Hippocampal formation (tissue), 2 donors: ENCODE measurements at regions not wholly inside any gene's neighbourhood (a gene's known extent, or its start where the extent isn't known, plus 50 kb on each side); places are given as distances from the start of the nearest gene placed in this dataset.
"Not testable (repeated sequence)": the region's sequence is repeated elsewhere in the genome, so short reads cannot be mapped to it uniquely, and the experiment has no call there.

Source experiments
- DNase-seq, 2 donors: peaks; one replicate each; lab custom pipeline; 2025; lab: John Stamatoyannopoulos, UW

DNA sequence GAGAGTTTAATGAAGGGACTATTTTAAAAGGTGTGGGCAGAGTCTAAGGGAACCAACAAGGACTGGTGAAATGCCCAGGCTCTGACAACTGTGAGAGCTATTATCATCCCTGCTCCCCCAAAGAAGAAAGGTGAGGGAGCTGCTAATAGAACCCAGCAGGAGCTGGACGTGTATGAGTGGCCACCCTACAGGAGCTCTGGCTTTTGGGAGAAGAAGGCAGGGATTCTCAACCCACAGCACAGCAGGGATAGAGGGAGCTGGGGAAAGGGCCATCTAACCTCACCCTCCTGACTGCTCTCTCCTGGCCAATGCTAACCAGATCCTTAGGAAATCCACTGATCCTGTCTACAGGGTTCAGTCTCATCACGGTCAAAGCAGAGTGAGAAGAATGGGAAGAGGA is 57.1 kb downstream of the GRIN2B start:
- no peak for DNase-seq

DNA sequence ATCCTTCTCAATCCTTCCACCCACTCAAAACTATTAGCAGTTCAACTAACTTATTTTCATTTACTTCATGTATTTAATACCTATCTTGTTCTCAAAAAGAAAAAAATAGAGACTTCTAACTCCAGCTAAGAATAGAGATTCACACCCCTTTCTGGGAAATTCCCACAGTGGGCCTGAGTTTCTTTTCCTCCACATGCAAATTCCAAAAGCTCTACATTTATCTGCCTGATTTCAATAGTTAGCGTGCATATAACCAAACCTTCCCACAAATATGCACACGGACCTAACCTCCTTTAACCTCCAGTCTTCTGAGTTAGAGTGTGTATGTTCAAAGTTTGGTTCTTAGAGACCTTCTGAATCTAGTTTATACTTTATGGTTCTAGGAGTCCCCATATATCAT is 62.5 kb downstream of the GRIN2B start:
- no peak for DNase-seq

DNA sequence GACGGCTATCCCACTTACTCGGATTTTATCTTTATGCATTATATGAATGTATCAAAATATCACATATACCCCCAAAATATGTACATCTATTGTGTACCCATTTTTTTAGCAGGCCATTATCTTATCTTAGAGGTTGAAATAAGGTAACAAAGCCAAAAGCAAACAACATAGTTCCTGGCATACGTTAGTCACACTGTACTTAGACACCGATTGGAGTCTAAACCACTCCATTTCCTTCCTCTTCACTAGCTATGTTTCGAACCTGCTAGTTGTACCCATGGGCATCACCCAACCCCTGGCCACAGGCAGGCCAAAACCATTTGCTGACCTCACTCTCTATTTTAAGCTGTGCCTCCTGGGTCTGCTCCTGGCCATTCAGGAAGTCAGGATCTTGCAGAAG is 66.3 kb downstream of the GRIN2B start:
- no peak for DNase-seq

DNA sequence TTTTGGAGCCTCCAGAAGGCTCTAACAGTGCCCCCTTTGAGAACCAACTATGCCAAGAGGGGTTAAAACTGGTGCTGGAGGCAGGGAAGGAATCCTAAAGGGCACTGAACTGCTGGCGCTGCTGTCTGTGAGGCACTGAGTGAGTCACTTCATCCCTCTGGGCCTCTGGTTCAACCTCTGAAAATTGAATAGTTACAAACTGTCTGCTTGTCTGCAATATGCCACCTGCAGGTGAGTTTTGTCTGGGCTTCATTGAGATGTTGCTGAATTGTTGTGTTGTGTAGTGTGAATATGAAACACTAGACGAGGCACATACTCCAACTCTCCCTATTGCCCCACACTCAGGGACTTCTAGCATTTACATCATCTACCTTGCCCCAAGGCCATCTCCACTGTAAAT is 68.0 kb downstream of the GRIN2B start:
- DNase-seq, result no peak

DNA sequence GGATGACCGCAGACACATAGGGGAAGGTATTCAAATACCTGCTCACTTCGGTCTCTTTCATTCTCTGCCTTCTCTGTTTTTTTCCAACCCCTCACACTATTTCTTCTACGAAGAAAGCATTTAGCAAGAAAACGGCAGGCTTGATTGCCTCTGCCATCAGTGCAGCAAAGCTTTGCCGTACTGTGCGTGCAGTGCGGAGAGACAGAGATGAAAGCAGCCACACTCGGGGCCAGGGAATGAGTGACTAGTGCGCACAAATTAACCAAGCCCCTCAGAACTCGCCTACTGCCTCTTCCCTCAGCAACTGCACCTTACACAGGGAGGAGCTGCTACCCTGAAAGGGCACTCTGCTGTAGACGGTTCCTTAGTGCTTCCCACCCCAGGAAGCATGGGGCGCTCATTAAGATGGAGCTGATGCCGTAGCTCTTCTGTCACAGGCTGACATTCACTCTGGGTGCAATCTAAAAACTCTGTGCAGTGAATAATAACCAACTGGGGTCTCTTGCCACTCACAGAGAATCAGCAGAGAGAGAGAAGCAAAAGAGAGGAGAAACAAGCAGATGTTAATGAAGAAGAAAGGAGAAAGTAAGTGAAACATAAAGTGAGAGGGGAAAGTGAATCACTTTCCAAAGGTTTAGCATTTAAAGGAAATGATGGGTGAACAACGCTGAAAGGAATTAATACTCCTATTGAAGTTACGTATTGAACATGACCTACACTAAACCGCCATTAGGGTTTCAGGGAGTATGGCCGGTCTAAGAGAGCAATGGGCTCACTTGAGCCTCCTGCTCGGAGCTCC is 69.4 kb downstream of the GRIN2B start:
- DNase-seq, result no peak

DNA sequence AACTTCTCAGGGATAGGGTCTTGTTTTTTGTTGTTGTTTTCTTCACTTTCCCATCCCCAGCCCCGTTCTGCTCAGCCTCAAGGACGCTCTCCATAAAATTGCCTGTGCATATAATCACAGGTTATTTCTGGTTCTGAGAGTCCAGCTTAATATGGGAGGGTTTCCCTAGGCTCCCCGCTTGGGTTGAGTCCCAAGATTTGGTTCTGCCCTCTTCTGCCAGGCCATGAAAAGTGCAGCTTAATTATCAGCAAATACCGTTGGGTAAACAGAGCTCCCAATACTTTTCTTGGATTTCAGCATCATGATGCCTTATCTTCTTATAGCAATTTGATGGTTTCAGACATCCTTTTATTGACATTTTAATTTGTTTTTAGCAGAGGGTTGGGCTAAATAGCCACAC is 75.6 kb downstream of the GRIN2B start:
- no peak for DNase-seq

DNA sequence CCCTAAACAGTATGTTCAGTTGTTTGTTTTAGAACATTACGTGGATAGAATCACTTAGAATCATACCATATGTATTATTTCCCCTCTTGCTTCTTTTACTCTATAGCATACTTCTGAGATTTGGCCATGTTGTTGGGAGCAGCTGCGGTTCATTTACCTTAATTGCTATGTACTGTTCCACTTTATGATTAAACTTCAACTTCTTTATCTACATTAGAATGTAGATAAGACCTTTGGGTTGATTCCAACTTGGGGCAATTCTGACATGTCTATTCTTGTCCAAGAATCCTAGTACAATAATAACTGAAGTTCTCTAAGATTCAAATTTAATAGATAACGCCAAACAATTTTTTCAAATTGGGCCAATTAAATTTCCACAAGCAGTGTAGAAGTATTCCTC is 80.7 kb downstream of the GRIN2B start:
- no peak for DNase-seq

DNA sequence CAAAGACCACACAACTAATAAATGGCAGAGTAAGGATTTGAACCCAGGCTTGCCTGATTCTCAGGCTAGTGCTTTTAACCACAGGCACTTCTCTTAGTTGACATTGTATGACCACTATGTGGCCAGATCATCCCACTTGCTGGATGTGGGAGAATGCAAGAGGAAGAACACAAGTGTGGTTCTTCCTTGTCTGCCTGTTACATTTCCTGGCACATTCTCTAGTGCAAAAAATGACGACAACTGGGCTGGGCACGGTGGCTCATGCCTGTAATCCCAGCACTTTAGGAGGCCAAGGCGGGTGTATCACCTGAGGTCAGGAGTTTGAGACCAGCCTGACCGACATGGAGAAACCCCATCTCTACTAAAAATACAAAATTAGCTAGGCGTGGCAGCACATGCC is 83.0 kb downstream of the GRIN2B start:
- not testable (repeated sequence) for DNase-seq

DNA sequence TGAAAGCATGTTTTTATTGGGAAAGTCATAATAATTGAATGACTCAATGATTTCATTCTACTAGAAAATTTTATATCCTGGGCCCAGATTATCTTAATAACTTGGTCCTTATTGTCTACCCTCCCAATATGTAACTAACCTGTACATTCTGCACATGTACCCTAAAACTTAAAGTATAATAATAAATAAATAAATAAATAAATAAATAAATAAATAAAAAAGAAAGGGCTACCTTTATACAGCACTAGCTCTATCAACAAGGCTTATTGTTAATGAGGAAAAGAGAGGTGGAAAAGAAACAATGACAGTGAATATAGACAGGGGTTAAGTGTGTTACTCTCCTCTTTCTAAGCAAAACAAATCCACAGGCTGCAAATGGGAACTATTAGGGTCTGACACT is 83.6 kb downstream of the GRIN2B start:
- DNase-seq, result no peak

DNA sequence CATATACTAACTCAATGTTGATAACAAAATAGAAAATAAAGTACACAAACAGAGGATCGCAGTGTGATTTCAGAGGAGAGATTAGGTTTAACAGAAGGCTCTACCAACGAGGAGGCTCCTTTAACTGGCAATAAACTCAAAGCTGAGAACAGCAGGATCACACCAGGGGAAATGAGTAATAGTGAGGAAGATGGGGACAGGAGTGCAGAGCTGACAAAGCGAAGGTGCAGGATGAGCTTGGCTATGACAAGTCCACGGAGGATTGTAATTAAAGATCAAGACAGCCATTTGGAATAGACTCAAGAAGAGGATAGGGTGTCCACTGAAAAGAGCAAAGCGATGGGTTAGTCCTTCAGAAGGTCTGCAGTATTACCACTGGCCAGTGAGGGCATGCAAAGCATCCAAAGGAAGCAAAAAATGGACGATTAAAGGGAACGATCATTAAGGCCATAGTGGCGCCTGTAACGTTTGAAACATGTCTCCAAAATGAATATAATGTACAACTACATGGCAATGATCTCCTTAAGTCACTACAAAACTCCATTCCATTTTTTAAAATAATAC is 85.3 kb downstream of the GRIN2B start:
- no peak for DNase-seq

DNA sequence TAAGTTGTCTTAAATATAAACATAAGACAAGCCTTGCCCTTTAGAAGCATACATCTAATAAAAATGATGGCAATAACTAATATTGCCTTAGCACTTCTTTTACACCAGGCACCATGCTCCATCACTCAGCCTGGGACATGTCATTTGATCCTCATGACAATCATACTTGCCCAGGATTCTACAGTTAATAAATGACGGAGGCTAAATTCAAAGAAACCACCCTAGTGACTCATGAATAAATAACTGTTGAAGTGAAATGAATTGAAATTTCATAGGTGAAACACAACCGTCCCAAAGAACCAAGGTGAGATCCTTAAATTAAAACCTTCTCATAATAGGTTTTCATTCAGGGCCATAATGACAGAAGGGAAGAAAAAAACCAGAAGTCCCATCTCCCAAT is 89.5 kb downstream of the GRIN2B start:
- DNase-seq, result no peak

DNA sequence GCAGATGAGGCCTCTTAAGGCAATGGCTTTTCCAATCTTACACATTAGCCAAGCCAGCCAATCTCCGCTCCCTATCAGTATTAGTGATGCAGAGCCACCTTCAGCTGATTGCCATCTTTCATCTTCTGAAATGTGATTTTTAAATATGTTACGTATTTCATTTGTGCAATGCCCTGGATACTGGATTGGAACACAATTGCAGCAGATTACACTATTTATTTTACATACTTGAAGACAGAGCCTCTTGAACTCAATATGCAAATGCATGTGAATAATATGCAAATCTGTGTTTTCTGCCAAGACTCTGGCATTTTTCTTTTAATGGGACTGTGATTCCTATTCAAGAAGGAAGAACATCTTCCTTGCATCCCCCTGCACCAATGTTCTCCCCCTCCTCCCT is 90.5 kb downstream of the GRIN2B start:
- DNase-seq, result no peak

DNA sequence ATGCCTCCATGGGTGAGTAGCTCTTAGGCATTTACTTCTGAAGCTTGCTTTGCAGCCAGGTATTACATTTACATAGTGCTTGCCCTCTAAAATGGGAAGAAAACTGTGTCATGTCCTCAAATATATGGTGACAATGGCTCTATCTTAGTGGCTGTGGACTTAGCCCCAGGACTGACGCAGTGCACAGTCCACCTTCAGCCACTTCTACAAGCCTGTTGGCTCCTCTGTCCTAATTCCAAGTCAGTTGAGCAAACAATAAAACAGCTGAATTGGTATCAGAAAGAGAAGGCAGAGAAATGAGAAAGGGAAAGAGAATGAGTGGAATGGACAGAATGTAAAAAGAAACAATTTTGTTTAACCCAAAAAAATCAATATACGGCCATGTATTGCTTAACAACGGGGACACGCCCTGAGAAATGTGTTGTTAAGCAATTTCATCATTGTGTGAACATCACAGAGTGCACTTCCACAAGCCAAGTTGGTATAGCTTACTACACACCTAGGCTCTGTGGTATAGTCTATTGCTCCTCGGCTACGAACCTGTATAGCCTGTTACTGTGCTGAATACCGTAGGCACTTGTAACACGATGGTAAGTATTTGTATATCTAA is 93.5 kb downstream of the GRIN2B start:
- DNase-seq, result no peak

DNA sequence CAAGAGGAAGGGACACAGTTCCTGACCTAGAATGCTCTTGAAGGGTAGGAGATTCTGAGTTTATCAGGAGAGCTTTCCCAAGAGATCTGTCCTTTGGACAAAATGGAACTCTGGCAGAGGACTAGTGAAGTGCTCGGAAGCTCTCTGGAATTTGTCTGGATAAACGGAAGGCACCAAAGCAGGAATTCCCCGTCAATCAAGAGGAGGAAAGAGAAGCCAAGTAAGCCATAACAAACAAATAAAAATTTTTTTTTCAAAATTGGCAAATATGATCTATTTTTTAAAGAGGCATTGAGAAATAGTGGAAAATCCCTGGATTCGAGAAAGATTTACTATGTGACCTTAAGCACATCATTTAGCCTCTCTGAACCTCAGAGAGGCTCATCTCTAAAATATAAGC is 99.2 kb downstream of the GRIN2B start:
- DNase-seq, result no peak

DNA sequence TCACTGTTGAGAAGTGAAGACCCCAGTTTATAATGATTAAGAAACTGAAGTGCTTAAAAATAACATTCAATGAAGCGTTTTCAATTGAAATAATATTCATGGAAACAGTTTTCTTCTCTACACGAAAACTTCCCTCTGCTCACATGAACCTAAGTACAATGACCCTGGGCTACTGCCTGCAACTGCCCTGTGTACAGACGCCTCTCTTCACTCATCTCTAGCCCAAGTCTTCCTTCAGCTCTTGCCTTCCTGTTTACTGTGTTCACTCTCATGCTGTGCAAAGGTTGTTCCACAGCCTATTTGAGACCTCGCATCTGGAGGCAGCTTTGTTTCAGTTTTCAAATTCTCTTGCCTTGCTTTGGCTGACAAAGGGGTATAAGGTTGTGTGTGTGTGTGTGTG is 100.8 kb downstream of the GRIN2B start:
- DNase-seq, result no peak

DNA sequence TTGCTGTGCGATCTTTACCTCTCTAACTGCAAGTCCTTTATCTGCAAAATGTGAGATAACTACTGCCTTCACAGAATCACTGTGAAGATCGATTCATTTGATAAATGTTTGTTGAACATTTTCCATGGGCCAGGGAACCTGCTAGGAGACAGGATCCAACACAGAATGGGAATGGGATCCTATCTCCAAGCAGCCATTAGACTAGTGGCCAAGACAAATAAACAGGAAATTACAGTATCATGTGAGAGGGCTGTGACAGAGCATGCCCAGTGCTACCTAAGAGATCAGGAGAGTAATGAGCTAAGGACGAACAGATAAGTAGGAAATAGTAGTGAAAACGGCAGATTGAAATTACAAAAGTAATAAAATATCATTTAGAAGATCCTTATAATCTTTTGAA is 105.7 kb downstream of the GRIN2B start:
- DNase-seq, result no peak

DNA sequence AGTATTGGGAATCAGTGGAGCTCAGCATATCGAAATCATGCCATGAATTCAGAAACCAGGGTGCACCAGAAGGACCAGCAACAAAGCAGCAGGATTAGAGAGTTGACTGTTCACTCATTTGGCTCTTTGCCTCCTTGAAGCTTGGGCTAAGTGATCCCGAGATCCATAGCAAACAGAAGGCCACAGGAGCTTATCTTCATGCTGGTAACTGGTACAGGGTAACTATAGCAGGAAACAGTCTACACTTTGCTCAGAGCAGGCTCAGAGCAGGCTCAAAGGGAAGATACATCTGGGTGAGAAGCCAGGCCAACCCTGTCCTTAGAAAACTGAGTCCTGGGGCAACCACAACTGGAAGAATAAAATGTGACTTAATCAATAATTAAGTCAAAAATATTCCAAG is 111.1 kb downstream of the GRIN2B start:
- no peak for DNase-seq

DNA sequence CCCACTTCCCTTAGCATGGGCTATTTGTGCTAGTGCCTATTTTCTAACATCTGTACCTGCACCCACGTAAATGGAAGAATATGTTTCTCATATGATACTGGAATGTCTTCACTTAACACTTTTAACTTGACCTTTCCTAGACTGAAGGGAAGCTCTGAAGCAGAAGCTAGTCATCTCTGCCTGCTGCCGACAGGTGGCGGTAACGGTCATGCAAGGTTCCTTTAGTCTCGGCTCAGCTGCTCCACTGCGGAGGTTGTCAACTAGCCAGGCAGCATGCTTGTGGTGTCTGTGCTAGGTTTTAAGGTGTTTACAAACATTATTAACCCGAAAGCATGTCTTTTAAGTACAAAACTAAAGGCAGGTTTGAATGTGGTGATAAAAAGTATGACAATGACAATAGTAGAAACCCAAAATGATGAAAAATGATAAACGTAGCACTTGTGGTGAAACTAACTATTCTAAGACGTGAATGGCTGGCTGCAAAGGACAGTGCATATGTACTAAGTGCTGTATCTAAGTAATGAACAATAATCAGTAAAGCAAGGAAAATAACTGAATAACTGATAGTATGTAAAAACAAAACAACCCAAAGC is 117.2 kb downstream of the GRIN2B start:
- DNase-seq, result peak; percentile 56 to 70

DNA sequence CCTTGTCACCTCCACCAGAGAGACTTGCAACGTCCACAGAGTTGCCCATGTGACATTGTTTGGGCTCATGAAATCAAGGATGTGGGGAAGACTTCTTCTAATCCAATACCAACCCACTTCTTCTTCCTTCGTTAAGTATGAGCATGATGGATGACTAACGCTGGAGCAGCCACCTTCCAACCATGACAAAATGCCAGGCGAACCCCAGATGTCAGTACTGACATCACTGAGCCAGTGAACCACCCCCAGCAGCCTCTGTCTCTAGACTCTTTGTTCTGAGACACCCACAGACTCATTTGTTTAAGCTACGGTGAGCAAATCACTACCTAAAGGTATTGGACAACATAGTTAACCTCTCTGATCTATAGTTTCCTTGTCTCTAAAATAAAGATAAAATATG is 123.7 kb downstream of the GRIN2B start:
- DNase-seq, result no peak

DNA sequence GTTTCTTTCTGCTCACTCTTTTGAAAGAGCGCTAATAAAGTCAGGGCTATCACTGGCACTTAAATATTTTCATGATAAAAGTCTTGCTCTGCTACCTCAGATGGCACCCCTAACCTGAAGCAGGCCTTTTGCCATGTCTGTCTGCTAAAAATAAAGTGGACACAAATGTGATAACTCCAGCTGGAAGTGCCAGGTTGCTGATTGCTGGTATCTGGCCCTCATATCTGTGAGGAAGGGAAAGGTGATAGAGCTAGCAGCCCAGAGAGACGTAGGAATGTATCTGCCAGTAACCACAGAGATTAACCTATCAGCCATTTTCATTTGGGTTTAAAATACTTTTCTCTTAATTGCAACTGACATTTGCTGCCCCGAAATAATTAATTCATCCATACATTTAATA is 127.9 kb downstream of the GRIN2B start:
- no peak for DNase-seq

DNA sequence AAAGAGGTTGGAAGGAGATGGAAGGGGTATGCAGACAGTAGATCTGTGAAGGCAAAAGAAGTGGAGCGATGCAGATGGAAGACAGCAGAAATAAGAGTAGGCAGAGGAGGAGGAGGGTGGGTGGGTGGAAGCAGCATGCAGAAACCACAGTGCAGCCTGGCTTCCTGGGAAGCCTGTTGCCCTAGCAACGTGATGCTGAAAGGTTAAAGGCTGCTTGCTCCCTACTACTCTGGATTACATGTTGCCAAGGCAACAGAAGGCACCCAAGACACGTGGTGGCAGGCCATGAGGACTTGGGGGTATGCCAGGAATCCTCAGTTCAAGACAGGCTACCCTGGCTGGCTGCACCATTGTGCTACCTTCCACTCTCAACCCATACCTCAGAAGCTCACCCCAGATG is 129.6 kb downstream of the GRIN2B start:
- DNase-seq, result no peak

DNA sequence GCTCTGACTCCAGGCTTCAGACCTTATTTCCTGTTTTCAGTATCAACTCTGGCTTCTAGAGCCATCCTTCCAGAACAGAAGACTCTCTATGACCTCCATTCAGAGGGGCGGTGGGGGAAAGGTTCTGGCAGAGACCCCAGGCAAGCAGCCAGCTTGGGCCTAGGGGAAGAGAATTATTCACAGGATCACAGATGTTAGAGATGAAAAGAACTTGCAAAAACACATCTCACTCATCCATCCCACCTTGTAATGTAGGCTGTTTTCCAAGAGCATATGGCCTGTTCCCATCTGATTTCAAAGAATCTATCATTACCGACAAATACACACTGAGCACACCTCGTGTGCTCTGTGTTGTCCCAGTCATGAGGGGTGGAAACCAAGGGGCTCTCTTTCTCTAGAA is 131.9 kb downstream of the GRIN2B start:
- DNase-seq, result no peak

DNA sequence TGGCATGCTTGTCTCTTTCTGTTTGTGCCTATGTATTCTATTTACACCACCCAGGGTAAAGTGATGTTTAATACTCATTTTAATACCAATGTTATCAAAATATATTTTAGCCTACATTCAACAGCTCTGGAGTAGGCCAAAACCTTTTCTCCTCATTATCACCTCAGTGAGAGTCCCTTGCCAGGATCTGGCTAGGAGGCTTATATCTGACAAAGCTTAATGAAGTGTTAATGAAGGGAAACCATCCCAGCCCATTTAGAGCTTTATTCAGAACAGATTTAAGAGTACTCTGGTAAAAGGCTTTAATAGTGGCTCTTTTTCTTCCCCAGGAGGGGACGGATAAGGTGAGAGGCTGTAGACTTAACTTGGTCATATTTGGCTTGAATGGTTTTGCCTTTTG is 137.6 kb downstream of the GRIN2B start:
- no peak for DNase-seq
